Omental fat pad (tissue), 3 donors: ENCODE measurements at regions not wholly inside any gene's neighbourhood (a gene's known extent, or its start where the extent isn't known, plus 50 kb on each side); places are given as distances from the start of the nearest gene placed in this dataset.
A peak's percentile ranks its signal among the peaks of the same experiment; 100 is the strongest.

Experiments used
- ATAC-seq: fragments of 150-250 bp; one replicate; pipeline ENCODE4 v1.9.1; 2016; ENCODE audit warnings: mild to moderate bottlenecking, moderate library complexity; ENCODE audit not compliant: low FRiP score
- DNase-seq: peaks from one replicate; pipeline ENCODE4 v3.0.0-alpha.2; 2019; ENCODE audit warnings: low spot score
- CTCF ChIP-seq, 3 donors: fragments of 450-650 bp; IDR thresholded peaks; one replicate each; pipeline ENCODE4 v1.5.1; 2016 to 2017; ENCODE audit warnings: antibody characterized with exemption in 3 of 3, mild to moderate bottlenecking in 3 of 3, moderate library complexity in 2 of 3

- no peak for DNase-seq
- TF ChIP-seq CTCF (IDR thresholded peaks at IDR 0.05): no peak
- peak; percentile 97 for ATAC-seq
Measured at GRCh38 chr12:131487388-131488124, 223.3 kb upstream of the SFSWAP start.

- ATAC-seq (no peak), DNase-seq (no peak)
- no peak for TF ChIP-seq CTCF (IDR thresholded peaks at IDR 0.05)
Measured at GRCh38 chr12:131489718-131490117, 221.2 kb upstream of the SFSWAP start.

GRCh38 chr12:131491155-131491554 lies 219.7 kb upstream of the SFSWAP start:
- DNase-seq: no peak
- TF ChIP-seq CTCF (IDR thresholded peaks at IDR 0.05): no peak
- ATAC-seq: no peak

- no peak for TF ChIP-seq CTCF (IDR thresholded peaks at IDR 0.05)
- DNase-seq: no peak
- no peak for ATAC-seq
Measured at GRCh38 chr12:131491916-131492490, 218.9 kb upstream of the SFSWAP start.

GRCh38 chr12:131493068-131493826 lies 217.6 kb upstream of the SFSWAP start:
- TF ChIP-seq CTCF (IDR thresholded peaks at IDR 0.05): no peak
- no peak for DNase-seq
- no peak for ATAC-seq

GRCh38 chr12:131494216-131494615 lies 216.7 kb upstream of the SFSWAP start:
- DNase-seq: no peak
- no peak for ATAC-seq
- no peak for TF ChIP-seq CTCF (IDR thresholded peaks at IDR 0.05)
